ENCODE measurements at regions not wholly inside any gene's neighbourhood (a gene's known extent, or its start where the extent isn't known, plus 50 kb on each side); places are given as distances from the start of the nearest gene placed in this dataset.

DNA sequence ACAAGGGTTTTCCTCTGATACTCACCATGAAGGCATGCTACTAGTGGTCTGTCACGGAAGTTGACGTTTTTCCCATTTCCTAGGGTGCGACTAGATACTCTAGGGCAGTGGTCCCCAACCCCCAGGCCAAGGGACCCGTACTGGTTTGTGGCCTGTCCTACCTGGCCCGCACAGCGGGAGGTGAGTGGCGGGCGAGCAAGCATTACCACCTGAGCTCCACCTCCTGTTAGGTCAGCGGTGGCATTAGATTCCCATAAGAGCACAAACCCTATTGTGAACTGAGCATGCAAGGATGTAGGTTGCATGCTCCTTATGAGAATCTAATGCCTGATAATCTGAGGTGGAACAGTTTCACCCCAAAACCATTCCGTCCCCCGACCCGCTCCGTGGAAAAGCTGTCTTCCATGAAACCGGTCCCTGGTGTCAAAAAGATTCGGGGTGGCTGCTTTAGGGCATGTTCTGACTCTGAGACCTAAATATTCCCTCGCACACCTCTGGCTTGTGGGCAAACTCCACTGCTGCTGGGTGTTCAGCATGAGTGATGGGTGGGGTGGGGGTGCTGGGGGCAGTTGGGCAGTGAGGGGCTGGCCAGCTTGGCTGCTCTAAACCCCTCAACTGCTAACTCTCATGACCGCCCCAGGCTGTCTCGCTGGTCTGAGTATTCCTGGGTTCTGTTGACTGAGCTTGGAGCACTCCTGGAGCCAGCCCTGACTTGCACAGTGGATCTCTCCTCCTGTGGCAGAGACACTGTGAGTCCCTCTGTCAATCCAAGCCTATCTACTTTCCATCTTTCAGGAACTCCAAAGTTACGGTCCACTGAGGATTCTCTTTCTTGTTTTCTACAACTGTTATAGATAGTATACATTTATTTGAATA lies 78.3 kb upstream of the NEK6 start:
- no peak for DNase-seq

DNA sequence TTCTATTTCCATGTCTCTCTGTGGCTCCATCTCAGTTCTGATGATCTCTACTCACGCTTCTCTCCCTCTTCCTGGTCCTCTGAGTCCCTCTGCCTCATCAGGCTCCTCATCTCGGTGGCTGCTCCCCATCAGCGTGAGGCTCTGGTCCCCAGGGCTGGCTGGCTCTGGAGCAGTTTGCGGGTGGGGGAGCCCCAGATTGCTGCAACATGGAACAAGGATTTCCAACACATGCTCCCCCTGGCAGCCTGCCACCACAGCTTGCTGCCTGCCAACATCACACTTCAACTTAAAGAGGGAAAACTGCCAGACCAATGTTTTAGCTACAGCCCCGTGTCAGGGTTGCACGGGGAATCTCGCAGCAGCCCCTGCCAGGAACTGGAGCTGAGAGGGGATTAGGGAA lies 77.2 kb upstream of the NEK6 start:
- DNase-seq = peak; percentile 13

DNA sequence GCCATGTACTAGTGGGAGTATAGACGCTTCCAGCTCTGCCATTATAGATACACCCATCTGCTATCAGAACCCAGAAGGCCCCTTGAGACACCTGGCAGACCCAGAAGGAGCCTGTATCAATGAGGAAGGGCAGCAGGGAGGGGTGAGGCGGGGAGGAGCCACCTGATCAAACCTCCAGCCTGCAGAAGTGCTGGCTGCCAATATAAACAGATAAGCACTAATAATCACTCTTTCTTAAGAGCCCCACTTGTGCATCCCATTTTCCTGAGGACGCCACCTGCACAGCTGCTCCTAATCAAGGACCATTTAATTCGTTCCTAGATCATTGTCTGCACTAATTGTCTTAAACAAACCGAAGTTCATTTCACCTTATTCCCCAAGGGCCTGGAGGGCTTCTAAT lies 75.0 kb upstream of the NEK6 start:
- DNase-seq = peak; percentile 75

DNA sequence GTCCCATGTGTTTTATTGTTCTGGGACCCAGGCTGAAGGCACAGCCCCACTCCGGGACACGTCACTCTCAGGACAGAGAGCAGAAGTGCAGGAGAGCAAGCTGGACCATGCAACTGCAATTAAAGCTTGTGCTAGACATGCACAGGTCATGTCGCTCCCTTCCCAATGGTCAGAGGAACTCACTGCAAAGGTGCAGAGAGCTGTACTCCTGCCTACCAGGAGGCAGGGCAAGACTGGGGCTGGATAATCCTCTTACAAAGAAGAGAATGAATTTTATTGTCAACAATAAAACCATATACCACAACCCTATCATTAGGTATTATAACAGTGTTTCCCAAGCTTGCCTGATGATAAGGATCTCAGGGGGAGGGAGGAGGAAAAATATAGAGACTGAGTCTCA lies 74.0 kb upstream of the NEK6 start:
- DNase-seq = no peak

DNA sequence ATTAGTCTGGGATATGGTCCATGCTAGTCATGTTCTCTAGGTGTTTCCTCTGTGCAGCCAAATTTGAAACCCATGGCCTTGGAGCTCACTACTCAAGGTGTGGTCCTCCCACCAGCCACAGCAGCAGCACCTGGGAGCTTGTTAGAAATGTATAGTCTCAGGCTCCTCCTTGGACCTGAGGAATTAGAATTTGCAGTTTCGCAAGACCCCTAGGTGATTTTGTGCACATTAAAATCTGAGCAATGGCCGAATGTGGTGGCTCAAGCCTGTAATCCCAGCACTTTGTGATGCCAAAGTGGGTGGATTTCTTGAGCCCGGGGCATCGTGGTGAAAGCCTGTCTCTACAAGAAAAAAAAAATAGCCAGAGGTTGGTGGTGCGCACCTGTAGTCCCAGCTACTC lies 72.3 kb upstream of the NEK6 start:
- no peak for DNase-seq

DNA sequence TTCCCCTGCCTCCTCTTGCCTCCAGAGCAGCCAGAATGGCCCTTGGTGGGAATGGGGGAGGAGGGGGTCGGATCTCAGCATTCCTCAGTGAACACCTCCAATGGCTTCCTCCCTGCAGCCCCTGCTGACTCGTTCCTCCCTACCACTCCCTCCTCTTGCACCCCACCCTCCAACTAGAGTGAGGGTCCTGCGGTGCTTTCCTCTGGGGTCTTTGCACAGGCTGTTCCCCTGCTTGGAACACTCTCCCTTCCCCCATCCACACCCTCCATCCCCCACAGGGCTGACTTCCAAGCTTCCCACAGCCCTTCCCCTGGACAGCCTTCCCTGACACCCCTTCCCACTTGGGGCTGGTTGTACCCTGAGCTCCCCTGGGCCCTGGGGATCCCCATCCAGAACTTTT lies 70.4 kb upstream of the NEK6 start:
- DNase-seq = no peak

DNA sequence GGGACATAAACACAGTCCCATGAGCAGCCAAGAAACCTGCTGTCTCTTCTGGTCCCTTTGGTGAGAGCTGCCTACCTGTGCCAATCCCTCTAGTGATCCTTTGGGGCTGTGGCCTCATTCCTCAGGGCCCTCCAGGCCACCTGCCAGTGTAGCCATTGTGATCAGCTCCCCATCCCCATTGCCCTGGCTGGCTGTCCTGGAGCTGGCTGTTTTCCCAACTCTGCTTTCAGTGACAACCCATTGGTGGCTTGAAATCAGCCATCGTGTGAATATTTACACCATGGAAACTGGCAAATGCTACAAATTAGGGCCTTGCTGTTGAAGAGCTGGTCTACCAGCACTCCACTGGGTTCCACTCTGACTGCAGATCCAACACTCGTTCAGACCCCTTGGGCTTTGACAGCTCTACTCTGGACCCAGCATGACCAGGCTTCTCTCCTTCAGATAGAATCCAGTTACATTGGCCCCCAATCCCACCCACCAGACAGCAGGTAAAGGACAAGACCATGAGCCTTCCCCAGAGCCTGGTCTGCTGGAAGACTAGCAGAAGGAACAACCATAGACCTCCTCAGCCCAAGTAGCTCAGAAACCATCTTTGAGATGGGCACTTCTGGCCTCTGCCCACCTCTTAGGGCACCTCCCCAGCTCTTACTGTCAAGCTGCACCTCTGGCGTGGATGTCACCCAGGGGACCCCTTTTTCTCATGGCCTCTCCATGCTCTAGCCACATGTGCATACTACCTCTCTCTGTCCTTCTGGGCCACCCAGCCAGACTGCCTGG lies 69.2 kb upstream of the NEK6 start:
- no peak for DNase-seq

DNA sequence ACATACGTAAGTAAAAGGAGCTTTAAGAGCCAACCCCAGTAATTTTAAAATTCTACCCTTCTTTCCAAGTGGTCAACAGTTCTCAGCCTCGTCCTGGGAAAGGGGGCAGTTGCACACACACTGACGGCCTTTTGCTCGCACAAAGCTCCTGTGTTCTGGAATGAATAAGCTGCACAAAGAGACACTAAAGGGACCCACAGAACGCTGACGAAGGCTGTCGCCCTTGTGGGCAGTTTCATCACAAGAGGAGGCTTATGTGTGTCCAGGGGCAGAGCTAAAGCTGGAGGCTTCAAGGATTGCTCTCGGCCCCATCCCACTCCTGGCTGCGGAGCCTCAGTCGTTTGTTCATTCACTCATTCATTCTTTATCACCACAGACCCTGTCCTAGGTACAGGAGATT lies 67.0 kb upstream of the NEK6 start:
- DNase-seq = no peak

DNA sequence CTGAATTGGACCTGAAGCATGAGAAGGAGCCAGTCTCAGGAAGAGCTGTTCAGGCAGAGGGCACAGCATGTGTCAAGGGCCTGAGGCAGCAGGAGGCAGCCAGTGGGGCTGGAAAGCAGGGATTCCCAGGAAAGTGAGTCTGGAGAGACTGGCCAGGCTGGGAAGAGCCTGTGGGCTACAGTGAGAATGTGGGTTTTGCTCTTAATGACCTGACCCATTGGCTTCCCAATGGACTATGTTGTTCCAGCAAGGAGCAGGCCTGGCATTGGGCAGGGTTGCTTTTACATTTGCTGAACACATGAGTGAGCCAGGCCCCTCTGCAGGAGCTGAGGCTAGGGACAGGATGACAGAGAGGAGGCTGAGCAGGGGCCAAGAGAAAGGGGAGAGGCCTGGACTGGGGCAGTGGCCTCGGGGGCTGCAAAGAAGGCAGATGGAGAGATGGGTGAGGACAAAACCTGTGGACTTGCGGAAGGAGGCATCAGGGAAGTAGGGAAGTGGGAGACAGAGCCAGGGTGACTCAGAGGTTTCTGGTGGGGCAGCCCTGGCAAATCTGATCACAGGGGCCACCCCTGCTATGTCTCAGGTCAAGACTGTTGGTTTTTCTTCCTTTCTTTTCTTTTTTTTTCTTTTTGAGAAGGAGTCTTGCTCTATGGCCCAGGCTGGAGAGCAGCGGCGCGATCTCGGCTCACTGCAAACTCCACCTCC lies 65.9 kb upstream of the NEK6 start:
- no peak for DNase-seq

DNA sequence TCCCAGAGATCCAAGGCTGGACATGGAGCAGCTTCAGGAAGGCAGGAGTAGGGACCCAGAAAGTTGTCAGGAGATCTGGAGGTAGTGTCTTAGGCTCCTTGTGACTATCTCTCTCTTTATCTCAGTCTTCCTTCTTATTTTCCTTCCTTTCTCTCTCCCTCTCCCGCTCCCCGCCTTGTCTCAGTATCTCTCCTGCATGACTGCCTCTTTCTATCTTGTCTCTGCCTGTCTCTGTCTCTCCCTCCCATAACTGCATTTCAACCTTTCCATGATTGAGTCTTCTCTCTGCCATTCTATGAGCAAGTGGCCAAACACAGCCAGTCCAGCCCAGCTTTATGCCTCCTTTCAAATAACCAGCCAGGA lies 61.0 kb upstream of the NEK6 start:
- no peak for DNase-seq

DNA sequence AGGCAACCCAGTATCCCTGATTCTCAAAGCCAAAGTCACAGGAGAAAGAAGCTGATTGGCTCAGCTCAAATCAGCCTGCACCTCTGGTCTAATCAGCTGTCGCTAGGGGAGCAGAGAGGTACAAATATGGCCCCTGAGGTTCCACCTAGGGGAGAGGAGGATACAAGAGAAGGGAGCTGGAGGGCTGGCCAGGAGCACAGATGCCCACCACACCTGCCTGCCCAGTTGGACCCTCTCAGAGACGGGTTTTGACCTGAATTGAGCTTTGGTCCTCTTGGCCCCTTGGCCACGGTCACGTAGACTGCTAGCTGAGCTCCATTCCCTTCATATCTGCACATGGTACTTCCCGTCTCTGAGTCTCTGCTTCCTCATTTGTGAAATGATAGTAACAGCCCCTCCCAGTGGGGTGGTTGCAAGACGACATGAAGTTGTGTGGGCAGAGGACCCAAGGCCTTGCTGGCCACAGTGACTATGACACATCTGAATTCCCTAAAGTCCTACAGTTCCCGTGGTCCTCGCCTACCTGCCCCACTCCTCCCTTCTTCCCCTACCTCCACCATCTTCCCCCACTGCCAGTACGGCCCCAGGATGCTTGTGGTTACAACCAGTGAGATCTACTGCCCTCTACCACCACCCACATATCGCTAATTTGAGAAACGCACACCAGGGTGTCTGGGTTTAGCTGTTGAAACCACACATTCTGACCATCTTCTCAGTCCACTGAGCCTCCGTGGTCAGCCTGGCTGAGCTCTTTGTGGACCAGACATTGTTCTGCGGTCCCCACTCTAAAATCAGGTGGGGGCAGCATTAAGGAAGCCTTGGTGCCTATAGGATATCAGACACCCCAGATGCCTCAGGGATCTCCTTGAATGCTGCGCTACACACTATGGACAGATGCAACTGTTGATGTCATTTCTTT lies 60.3 kb upstream of the NEK6 start:
- no peak for DNase-seq

DNA sequence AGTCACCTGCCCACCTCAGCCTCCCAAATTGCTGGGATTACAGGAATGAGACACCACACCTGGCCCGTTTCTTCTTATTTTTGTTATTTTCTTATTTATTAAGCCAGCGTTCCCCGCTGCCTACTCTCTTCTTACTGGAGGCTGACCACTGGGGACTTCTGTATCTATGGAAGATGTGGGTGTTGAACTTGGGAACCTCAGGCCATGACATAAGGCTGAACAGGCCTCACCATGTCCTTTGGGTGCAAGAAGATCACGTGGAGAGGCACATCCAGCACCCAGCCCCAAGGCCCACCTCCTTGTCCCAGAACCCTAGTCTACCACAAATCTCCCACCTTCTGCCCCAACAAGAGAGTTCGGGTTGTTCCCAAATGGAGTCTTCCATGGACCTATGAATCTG lies 59.4 kb upstream of the NEK6 start:
- no peak for DNase-seq

DNA sequence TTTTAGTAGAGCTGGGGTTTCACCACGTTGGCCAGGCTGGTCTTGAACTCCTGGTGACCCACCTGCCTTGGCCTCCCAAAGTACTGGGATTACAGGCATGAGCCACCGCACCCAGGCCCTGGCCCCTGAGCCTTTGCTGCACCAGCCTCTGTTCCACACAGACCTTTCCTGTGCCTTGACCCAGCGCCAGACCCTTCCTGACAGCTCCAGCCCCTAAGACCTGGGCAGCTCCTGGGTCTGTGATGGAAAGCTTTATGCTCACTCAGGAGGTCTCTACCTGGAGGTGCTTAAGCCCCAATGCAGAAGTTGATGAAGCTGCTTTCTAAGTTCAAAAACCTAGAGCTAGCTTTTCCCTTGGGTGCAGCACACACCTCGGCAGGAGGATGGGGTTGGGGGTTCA lies 58.8 kb upstream of the NEK6 start:
- DNase-seq = no peak

DNA sequence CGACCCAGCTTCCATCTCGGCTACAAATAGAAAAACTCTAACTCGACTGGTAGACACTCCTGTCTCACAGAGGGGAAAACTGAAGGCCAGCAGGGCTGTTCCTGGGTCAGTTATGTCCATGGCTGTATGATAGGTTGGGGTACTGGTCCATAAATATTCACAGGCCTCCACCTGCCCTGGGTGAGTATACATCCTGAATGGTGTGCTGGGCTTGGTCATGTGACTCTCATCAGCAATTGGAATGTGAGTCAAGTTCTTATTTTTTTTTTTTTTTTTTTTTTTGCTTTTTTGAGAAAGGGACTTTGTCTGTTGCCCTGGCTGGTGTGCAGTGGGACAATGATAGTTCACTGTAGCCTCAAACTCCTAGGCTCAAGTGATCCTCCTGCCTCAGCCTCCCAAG lies 58.3 kb upstream of the NEK6 start:
- no peak for DNase-seq

DNA sequence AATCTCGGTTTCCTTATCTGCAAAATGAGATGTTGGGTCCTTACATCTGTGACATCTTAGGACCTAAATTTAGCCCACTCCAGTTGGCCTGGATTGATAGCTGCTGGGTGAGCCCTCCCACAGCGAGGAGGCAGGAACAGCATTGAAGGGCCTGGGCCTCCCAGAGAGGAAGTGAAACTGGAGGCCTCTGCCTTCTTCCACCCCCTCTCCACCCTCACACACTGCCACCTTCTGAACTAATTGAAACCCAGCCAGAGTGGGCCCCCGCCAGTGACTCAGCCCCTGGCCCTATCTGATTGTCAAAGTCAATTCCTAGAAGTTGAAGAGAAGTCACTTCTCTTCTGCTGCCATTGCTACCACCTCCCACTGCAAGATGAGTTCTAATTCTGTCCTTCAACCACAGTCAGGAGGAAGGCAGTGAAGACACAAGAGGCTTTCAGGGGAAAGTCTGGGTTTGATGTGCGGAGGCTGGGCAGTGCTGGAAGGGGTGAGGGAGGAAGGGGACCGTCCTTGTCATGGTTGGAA lies 55.2 kb upstream of the NEK6 start:
- no peak for DNase-seq

DNA sequence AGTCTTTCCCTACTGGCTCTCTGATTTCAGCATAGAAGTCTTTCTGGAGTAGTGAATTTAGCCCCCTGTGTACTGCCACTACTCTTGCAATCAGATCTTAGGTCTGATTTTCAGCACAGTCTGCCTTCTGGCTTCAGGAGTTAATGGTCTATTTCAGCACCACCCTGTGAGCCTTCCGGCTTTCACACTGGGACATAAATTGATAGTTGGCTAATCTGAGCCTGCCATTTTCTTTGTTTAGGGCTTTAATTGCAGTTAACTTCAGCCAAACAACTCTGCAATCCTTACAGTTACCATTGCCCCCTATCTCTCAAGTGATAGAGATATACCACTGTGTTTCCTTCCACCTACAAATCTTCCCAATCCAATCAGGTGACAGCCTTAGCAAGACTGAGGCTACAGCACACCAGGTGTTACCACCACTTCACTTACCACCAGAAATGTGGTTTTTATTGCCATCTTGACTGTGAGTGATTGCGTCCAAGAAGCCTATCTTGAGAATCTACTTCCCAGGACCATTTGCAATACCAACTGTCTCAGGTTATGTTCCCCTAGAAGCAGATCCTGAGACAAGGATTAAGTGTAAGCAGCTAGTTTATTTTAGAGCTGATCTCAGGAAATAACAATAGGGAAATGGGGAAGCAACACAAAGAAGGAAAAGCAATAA lies 51.9 kb upstream of the NEK6 start:
- DNase-seq = no peak

DNA sequence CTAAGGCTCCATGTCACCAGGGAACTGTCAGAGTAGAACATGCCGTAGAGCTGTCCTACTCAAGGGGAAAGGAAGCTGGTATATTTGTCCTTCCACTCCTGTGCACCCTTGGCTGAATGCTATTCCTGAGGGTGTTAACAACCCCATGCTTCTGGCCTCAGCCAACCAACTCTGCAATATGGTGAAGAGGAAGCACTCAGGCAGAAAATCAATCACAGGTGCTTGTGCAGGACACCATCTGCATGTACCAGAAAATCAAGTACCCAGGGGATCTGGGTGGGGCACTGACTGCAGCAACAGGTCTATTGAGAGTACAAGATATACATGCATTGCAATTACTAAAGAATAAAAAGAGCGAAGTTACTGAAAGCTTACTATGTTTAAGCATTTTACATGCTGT lies 51.4 kb upstream of the NEK6 start:
- DNase-seq = peak; percentile 72
